ENCODE measurements at regions not wholly inside any gene's neighbourhood (a gene's known extent, or its start where the extent isn't known, plus 50 kb on each side); places are given as distances from the start of the nearest gene placed in this dataset.

GRCh38 chrX:25356456-25356855 lies 340.7 kb upstream of the ARX start:
- TF ChIP-seq CTCF (IDR thresholded peaks at IDR 0.05): no peak
- TF ChIP-seq POLR2A (IDR thresholded peaks at IDR 0.05): no peak
